ENCODE measurements at regions not wholly inside any gene's neighbourhood (a gene's known extent, or its start where the extent isn't known, plus 50 kb on each side); places are given as distances from the start of the nearest gene placed in this dataset.
A peak's percentile ranks its signal among the peaks of the same experiment; 100 is the strongest.

- Mint-ChIP-seq H3K27me3 (no peaks in the 10 kb centered on the region), H3K27ac (no peak overlapping the region), H3K4me3 (no peak overlapping the region), H3K9me3 (no peaks in the 10 kb centered on the region), H3K4me1 (no peaks in the 10 kb centered on the region), H3K36me3 (no peaks in the 10 kb centered on the region)
- no peak for ATAC-seq
Observed at GRCh38 chr10:61835946-61836887, 65.3 kb upstream of the ARID5B start.

DNA sequence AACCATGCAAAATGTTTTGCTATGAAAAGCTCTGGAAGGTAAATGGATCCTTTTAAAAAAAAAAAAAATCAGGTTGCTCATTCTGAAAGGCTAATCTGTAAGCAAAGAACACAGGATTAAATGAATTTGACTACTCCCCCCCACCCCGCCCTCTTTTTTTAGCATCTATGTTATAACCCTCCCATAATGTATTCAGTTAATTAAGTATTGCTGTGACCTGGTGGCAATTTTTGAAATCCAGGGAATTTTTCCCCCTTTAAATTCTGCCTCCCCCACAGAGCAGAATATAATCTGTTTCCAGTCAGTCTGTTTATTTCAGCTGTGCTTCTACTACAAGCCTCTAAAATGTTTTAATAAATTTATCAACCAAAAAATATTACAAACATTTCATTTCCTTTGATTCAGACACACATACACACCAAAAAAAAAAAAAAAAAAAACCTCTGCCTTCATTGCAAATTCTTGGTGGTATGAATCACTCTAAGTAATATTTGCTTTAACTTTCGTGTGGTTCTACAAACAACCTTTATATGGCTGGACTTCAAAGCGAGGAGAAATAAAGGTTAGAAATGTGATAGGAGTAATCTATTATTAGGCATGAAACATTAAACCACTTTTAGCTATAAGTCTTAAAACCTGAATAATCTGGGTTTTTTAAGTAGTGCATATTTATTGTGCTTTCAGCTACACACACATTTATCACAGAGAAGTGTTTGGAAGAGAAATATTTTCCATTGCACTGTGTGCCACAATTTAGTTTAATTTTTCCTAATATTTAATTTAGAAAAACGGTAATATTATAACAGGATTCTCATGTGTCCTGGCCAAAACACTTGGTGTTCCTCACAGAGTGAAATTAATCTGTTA, 64.4 kb upstream of the ARID5B start:
- H3K9me3 Mint-ChIP-seq: no peaks in the 10 kb centered on the region
- ATAC-seq: no peak
- no peak overlapping the region for H3K4me3 Mint-ChIP-seq
- no peaks in the 10 kb centered on the region for H3K27me3 Mint-ChIP-seq
- no peak overlapping the region for H3K27ac Mint-ChIP-seq
- no peaks in the 10 kb centered on the region for H3K4me1 Mint-ChIP-seq
- no peaks in the 10 kb centered on the region for H3K36me3 Mint-ChIP-seq

GRCh38 chr10:61837755-61838171, 63.7 kb upstream of the ARID5B start:
- Mint-ChIP-seq H3K9me3 (no peaks in the 10 kb centered on the region), H3K4me1 (no peaks in the 10 kb centered on the region), H3K27ac (no peak overlapping the region), H3K36me3 (no peaks in the 10 kb centered on the region), H3K27me3 (no peaks in the 10 kb centered on the region), H3K4me3 (no peak overlapping the region)
- ATAC-seq: no peak

DNA sequence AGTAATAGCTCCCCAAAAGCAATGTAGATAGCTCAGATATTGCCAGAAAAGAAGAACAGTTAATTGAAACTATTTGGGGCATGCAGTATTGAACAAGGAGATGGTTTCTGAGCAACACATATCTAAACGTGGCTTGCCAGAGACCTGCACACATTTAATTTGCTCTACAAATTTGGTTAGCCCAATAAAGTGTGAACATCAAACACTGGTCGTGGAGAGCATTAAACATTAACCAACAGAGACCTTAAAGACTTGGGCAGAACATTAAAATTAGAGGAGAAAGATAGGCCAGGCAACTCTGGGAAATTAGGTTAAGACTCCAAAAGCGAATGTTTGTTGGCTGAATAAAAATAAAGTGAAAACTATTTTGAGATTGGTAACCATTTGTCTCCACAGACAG, 61.6 kb upstream of the ARID5B start:
- H3K27ac Mint-ChIP-seq: no peak overlapping the region
- no peaks in the 10 kb centered on the region for H3K27me3 Mint-ChIP-seq

DNA sequence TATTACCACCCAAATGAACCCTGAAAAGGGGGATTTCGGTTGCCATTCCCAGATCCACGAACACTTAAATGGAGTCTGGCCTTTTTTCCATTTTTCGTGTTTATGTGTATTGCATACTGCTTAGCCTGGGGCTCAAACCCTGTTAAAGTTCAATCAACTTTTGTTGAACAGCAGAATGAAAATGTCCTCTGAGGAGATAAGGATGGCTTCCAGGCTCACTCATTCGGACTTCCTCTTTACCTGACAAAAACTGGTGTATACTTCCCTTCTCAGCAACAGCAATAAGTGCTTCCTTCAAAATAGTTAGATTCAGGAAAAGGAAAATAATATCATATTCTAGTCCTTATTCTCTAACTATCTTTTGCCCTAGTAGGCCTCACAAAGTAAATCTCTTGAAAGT, 61.1 kb upstream of the ARID5B start:
- Mint-ChIP-seq H3K27ac (no peak overlapping the region), H3K9me3 (no peaks in the 10 kb centered on the region), H3K36me3 (no peaks in the 10 kb centered on the region), H3K4me1 (peaks cover 12% of the 10 kb centered on the region), H3K27me3 (no peaks in the 10 kb centered on the region), H3K4me3 (no peak overlapping the region)
- ATAC-seq: no peak

More for the DNA sequence above, 61.6 kb upstream of the ARID5B start:
- Mint-ChIP-seq H3K4me1 (peaks cover 12% of the 10 kb centered on the region), H3K36me3 (no peaks in the 10 kb centered on the region), H3K4me3 (no peak overlapping the region), H3K9me3 (no peaks in the 10 kb centered on the region)
- ATAC-seq: no peak

DNA sequence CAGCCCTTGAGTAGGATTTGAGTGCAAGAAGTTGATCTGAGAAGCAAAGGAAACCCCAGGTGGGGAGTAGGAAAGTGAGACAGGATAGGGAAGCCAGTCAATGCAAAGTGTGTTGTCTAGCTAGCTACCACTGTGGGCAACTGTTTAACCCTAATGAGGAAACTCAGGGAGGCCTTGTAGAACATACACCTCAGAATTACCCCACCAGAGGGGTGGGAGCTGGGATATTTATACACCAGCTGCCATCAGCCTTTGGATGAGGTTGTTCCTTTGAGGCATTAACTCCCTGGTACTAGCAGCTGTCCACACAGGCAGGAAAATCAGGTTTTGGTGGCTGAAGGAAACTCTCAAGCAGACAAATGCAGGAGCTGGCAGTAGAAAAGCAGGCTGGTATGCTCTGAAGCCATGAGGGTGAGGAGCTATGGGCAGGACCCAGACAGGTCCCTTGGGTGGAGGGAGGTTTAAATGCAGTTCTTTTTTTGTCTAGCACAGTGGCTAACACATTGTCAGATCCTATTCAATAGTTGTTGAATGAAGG, 60.1 kb upstream of the ARID5B start:
- peak overlapping the region; percentile 23 for H3K27ac Mint-ChIP-seq

DNA sequence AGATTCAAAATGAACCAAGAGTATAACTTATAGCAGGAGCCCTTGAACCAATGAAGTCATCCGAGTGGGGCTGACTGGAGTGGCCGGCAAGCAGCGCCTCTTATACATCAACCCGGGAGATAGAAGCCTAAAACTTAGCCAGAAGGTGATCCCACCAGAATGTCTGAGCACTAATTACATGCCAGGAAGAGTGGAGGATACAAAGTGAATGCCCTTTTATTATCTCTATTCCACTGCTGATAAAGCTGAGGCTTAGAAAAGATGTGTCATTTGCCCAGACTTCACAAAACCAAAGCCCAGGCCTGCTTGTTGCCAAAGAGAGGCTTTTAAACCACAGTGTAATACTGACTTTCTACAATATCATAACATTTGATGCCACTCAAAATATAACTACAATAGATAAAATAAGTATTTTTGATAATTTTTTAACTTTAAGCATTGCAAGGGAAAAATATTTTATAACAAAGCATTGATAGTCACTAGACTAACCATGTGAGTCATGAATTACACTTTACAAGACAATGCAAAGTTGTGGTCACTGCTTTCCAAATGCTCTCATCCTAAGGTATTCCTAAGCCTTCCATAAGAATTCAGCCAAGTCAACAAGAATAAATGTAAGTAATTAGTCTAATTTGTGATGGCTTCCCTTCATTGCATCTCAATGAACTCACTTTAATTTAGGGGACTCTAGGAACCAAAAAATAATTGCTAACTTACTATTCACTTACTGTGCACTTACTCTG, 58.6 kb upstream of the ARID5B start:
- no peaks in the 10 kb centered on the region for H3K36me3 Mint-ChIP-seq
- no peak overlapping the region for H3K4me3 Mint-ChIP-seq
- no peak overlapping the region for H3K27ac Mint-ChIP-seq
- no peaks in the 10 kb centered on the region for H3K9me3 Mint-ChIP-seq
- no peaks in the 10 kb centered on the region for H3K27me3 Mint-ChIP-seq
- H3K4me1 Mint-ChIP-seq: peaks cover 12% of the 10 kb centered on the region
- no peak for ATAC-seq

More for the DNA sequence above, 60.1 kb upstream of the ARID5B start:
- no peak for ATAC-seq
- Mint-ChIP-seq H3K9me3 (no peaks in the 10 kb centered on the region), H3K27me3 (no peaks in the 10 kb centered on the region), H3K36me3 (no peaks in the 10 kb centered on the region), H3K4me1 (peaks cover 12% of the 10 kb centered on the region), H3K4me3 (no peak overlapping the region)

GRCh38 chr10:61844116-61844822, 57.2 kb upstream of the ARID5B start:
- Mint-ChIP-seq H3K27me3 (no peaks in the 10 kb centered on the region), H3K4me1 (peaks cover 12% of the 10 kb centered on the region), H3K27ac (no peak overlapping the region), H3K9me3 (no peaks in the 10 kb centered on the region), H3K36me3 (no peaks in the 10 kb centered on the region), H3K4me3 (no peak overlapping the region)
- ATAC-seq: peak; percentile 53

- H3K4me1 Mint-ChIP-seq: peaks cover 12% of the 10 kb centered on the region
- no peak overlapping the region for H3K27ac Mint-ChIP-seq
- H3K27me3 Mint-ChIP-seq: no peaks in the 10 kb centered on the region
- H3K36me3 Mint-ChIP-seq: no peaks in the 10 kb centered on the region
- no peaks in the 10 kb centered on the region for H3K9me3 Mint-ChIP-seq
- H3K4me3 Mint-ChIP-seq: no peak overlapping the region
- ATAC-seq: no peak
Observed at GRCh38 chr10:61845196-61845949, 56.1 kb upstream of the ARID5B start.

DNA sequence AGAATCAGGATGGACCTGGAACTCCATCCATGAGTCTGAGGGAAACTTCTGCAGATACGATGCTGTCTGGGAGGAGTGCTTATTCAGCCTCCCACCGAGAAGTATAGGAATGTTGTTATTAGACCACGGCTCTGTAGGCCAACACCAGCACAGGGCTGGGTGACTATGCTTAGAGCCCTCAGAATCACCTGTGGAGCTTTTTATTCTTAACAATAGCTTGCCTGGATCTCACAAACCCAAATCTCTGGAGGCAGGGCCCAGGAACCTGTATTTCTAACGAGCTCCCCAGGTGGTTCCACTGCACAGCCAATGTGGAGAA, 55.6 kb upstream of the ARID5B start:
- Mint-ChIP-seq H3K4me3 (no peak overlapping the region), H3K9me3 (no peaks in the 10 kb centered on the region), H3K36me3 (no peaks in the 10 kb centered on the region), H3K27ac (no peak overlapping the region), H3K4me1 (peaks cover 12% of the 10 kb centered on the region), H3K27me3 (no peaks in the 10 kb centered on the region)
- no peak for ATAC-seq

- H3K4me1 Mint-ChIP-seq: peaks cover 12% of the 10 kb centered on the region
- ATAC-seq: no peak
- no peak overlapping the region for H3K27ac Mint-ChIP-seq
- no peak overlapping the region for H3K4me3 Mint-ChIP-seq
- H3K36me3 Mint-ChIP-seq: no peaks in the 10 kb centered on the region
- H3K27me3 Mint-ChIP-seq: no peaks in the 10 kb centered on the region
- H3K9me3 Mint-ChIP-seq: no peaks in the 10 kb centered on the region
Observed at GRCh38 chr10:61846370-61847031, 55.0 kb upstream of the ARID5B start.

GRCh38 chr10:61847087-61847486, 54.4 kb upstream of the ARID5B start:
- Mint-ChIP-seq H3K9me3 (no peaks in the 10 kb centered on the region), H3K4me1 (peaks cover 12% of the 10 kb centered on the region), H3K27ac (no peak overlapping the region), H3K4me3 (no peak overlapping the region), H3K27me3 (no peaks in the 10 kb centered on the region), H3K36me3 (no peaks in the 10 kb centered on the region)
- ATAC-seq: no peak

- Mint-ChIP-seq H3K4me3 (no peak overlapping the region), H3K27me3 (no peaks in the 10 kb centered on the region), H3K4me1 (peaks cover 12% of the 10 kb centered on the region), H3K9me3 (no peaks in the 10 kb centered on the region), H3K27ac (no peak overlapping the region), H3K36me3 (no peaks in the 10 kb centered on the region)
- ATAC-seq: no peak
Observed at GRCh38 chr10:61847640-61848039, 53.9 kb upstream of the ARID5B start.

Data from stimulated activated memory B cell treated with anti-CD40 and anti-IgM and Interleukin-4, amounts not matched to agents 10 μg/mL and 1 μg/mL and 100 μg/mL, for 72 hours (primary cell).